HCT116 (cell line): ENCODE measurements at regions not wholly inside any gene's neighbourhood (a gene's known extent, or its start where the extent isn't known, plus 50 kb on each side); places are given as distances from the start of the nearest gene placed in this dataset.

Source experiments
- ATAC-seq: fragments of 200-7000 bp; cut with Tn5 transposase; 2 replicates; pipeline ENCODE4 v1.9.1; 2020; ENCODE audit warnings: mild to moderate bottlenecking, moderate library complexity
- BruUV-seq: library from RNA; stranded (reverse); fragments of 400-500 nt; replicated peaks from 2 replicates; lab custom pipeline; 2021; lab: Mats Ljungman, UMichigan
- CTCF ChIA-PET: fragments of 300-600 bp; sonication (Branson Sonifier 250); formaldehyde crosslinking; loops from one replicate; lab custom pipeline; 2021; ENCODE audit warnings: antibody characterized with exemption; lab: Charles Lee
- POLR2A ChIA-PET: fragments of 300-600, 350-600 bp; sonication (Branson Sonifier 250); formaldehyde crosslinking; loops from one replicate; lab custom pipeline; 2021; ENCODE audit warnings: antibody characterized with exemption; lab: Charles Lee
- RAD21 ChIA-PET, 2 experiments: fragments of 300-600 bp; sonication (Branson Sonifier 250); formaldehyde crosslinking; loops; one replicate each; lab custom pipeline; 2023; ENCODE audit warnings: low total read pairs in 2 of 2; ENCODE audit not compliant: uncharacterized antibody in 2 of 2, unreplicated experiment in 2 of 2, low non-redundant PET in 1 of 2; lab: Charles Lee
- DNase-seq: peaks from one replicate; pipeline ENCODE4 v3.0.0-alpha.2; 2010; ENCODE audit warnings: low read depth, low spot score
- H2AFZ ChIP-seq: fragments of 200-600 bp; shearing (Covaris generic), sonication (generic); 2 replicates; pipeline ENCODE4 v1.6.1; 2017; ENCODE audit warnings: low read depth, mixed run types, mixed read lengths, antibody characterized with exemption, low read length; ENCODE audit not compliant: poor library complexity, severe bottlenecking
- H3K27ac ChIP-seq: 2 replicates; pipeline ENCODE4 v1.5.1; 2012; ENCODE audit warnings: low read depth, low read length
- H3K27me3 ChIP-seq: fragments of 200-600 bp; sonication (generic); 2 replicates; pipeline ENCODE4 v1.6.1; 2016; ENCODE audit warnings: mixed run types, low read length, mixed read lengths; ENCODE audit not compliant: insufficient read depth
- H3K36me3 ChIP-seq, 2 experiments: fragments of 200-500 bp in 1 of 2; fragments of 200-600 bp in 1 of 2; sonication (Bioruptor generic) in 1 of 2; sonication (generic) in 1 of 2; 2 replicates each; pipeline versions ENCODE4 v1.5.1 to v1.6.1; 2014 to 2016; ENCODE audit warnings: low read length in 2 of 2, inconsistent platforms in 1 of 2, mixed read lengths in 1 of 2, mixed run types in 1 of 2; ENCODE audit not compliant: insufficient read depth in 2 of 2, control insufficient read depth in 1 of 2
- H3K4me1 ChIP-seq, 2 experiments: fragments of 200-600 bp in 1 of 2; sonication (generic) in 1 of 2; 2 replicates each; pipeline versions ENCODE4 v1.5.1 to v1.6.1; 2012 to 2017; ENCODE audit warnings: low read length in 2 of 2, inconsistent platforms in 1 of 2, mild to moderate bottlenecking in 1 of 2, mixed read lengths in 1 of 2, mixed run types in 1 of 2, moderate library complexity in 1 of 2; ENCODE audit not compliant: insufficient read depth in 2 of 2, control insufficient read depth in 1 of 2
- H3K4me2 ChIP-seq: fragments of 200-600 bp; sonication (generic); 2 replicates; pipeline ENCODE4 v1.6.1; 2017; ENCODE audit warnings: mixed run types, low read length, mixed read lengths
- H3K4me3 ChIP-seq, 2 experiments: fragments of 200-600 bp in 1 of 2; sonication (generic) in 1 of 2; replicated peaks in 1 of 2; 2 replicates each; pipeline ENCODE4 v1.5.1; 2011 to 2016; ENCODE audit warnings: low read length in 2 of 2, control low read depth in 1 of 2, low read depth in 1 of 2, mild to moderate bottlenecking in 1 of 2, mixed read lengths in 1 of 2, mixed run types in 1 of 2
- H3K79me2 ChIP-seq: fragments of 200-600 bp; sonication (generic); 2 replicates; pipeline ENCODE4 v1.6.1; 2017; ENCODE audit warnings: mild to moderate bottlenecking, mixed run types, low read length, moderate library complexity, mixed read lengths; ENCODE audit not compliant: insufficient read depth
- H3K9ac ChIP-seq: fragments of 200-600 bp; sonication (generic); 2 replicates; pipeline ENCODE4 v1.6.1; 2016; ENCODE audit warnings: low read length, mixed read lengths
- H3K9me2 ChIP-seq: fragments of 200-600 bp; sonication (generic), shearing (Covaris generic); 2 replicates; pipeline ENCODE4 v1.6.1; 2017; ENCODE audit warnings: mixed run types, mild to moderate bottlenecking, moderate library complexity; ENCODE audit not compliant: insufficient read depth
- H3K9me3 ChIP-seq, 2 experiments: fragments of 200-500 bp in 1 of 2; fragments of 200-600 bp in 1 of 2; sonication (Bioruptor generic) in 1 of 2; sonication (generic) in 1 of 2; 2 replicates each; pipeline ENCODE4 v1.6.1; 2014 to 2017; ENCODE audit warnings: low read length in 2 of 2, mixed read lengths in 2 of 2, inconsistent platforms in 1 of 2, low read depth in 1 of 2, mild to moderate bottlenecking in 1 of 2, mixed run types in 1 of 2, moderate library complexity in 1 of 2; ENCODE audit not compliant: control insufficient read depth in 1 of 2, insufficient read depth in 1 of 2
- H4K20me1 ChIP-seq: fragments of 200-600 bp; sonication (generic), shearing (Covaris generic); 2 replicates; pipeline ENCODE4 v1.6.1; 2017; ENCODE audit warnings: mixed run types, mild to moderate bottlenecking, moderate library complexity; ENCODE audit not compliant: insufficient read depth
- CBX3 ChIP-seq: IDR thresholded peaks from 2 replicates; pipeline ENCODE4 v1.6.1; 2012; ENCODE audit warnings: low read depth
- EGR1 ChIP-seq: IDR thresholded peaks from 2 replicates; pipeline ENCODE4 v1.6.1; 2012; ENCODE audit warnings: low read depth
- FOSL1 ChIP-seq: IDR thresholded peaks from 2 replicates; pipeline ENCODE4 v1.6.1; 2012; ENCODE audit warnings: low read depth
- JUND ChIP-seq: IDR thresholded peaks from 2 replicates; pipeline ENCODE4 v1.6.1; 2012
- POLR2A ChIP-seq: IDR thresholded peaks from 2 replicates; pipeline ENCODE4 v1.7.0; 2011; ENCODE audit warnings: borderline replicate concordance; ENCODE audit not compliant: insufficient read depth, insufficient read length; ENCODE audit errors: extremely low read depth
- POLR2AphosphoS5 ChIP-seq: IDR thresholded peaks from 2 replicates; pipeline ENCODE4 v1.6.1; 2011; ENCODE audit warnings: mild to moderate bottlenecking, low read depth, low read length, moderate library complexity
- SRF ChIP-seq: IDR thresholded peaks from 2 replicates; pipeline ENCODE4 v1.6.1; 2012; ENCODE audit warnings: low read depth
- YY1 ChIP-seq: IDR thresholded peaks from 2 replicates; pipeline ENCODE4 v1.6.1; 2011; ENCODE audit warnings: low read length, low read depth, moderate library complexity, mild to moderate bottlenecking; ENCODE audit not compliant: insufficient replicate concordance; ENCODE audit errors: extremely low read depth
- ZFX ChIP-seq: fragments of 450-650 bp; IDR thresholded peaks from 2 replicates; pipeline ENCODE4 v1.6.1; 2017
- intact Hi-C: fragments of 100-400 bp; cut with micrococcal nuclease; formaldehyde crosslinking; loops from 2 replicates; pipeline ENCODE4 v1.10.0; 2022
- TF ChIP-seq, protein P1 (sequence below): IDR thresholded peaks from 2 replicates; pipeline ENCODE4 v1.6.1; 2012
- TF ChIP-seq, protein P2 (sequence below): IDR thresholded peaks from 2 replicates; pipeline ENCODE4 v1.6.1; 2012

DNA sequence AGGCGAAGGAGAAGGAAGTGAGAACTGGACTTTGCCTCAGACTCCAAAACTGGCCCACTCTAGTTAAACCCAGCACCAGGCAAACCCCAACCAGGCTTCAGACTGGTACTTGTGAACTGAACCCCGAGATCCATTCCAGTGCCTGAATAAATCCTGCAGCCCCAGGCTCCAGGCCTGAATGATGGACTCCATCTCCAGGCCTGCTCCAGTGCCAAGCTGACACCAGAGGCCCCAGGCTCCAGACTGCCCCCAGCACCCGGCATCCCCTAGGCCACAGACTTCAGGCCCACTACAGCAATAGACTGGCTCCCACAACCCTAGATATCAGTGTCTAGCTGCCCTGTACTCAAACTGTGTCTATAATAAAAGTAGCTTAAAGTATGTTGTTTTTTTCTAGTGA, 406.8 kb downstream of the FAM181B start:
- no peak for DNase-seq
- no peak for TF ChIP-seq JUND
- no peak for TF ChIP-seq POLR2AphosphoS5
- TF ChIP-seq POLR2A = no peak
- no peak for TF ChIP-seq SRF
- no peak for TF ChIP-seq EGR1
- TF ChIP-seq, protein P1, sequence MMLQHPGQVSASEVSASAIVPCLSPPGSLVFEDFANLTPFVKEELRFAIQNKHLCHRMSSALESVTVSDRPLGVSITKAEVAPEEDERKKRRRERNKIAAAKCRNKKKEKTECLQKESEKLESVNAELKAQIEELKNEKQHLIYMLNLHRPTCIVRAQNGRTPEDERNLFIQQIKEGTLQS = no peak
- no peak for TF ChIP-seq YY1
- no peak for TF ChIP-seq CBX3
- TF ChIP-seq, protein P2, sequence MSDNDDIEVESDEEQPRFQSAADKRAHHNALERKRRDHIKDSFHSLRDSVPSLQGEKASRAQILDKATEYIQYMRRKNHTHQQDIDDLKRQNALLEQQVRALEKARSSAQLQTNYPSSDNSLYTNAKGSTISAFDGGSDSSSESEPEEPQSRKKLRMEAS = no peak
- TF ChIP-seq ZFX = no peak
- TF ChIP-seq FOSL1 = no peak
- H3K9me3 ChIP-seq = peaks cover 12 to 13% of the 10 kb centered on the region in 2 experiments; a peak in 3 of 4 replicates
- H3K27ac ChIP-seq = no peak overlapping the region
- no peaks in the 10 kb centered on the region for H3K36me3 ChIP-seq
- POLR2A ChIA-PET = no interaction called here
- H4K20me1 ChIP-seq = no peaks in the 10 kb centered on the region
- BruUV-seq = no TSS peak
- H2AFZ ChIP-seq = no peak overlapping the region
- no peaks in the 10 kb centered on the region for H3K9me2 ChIP-seq
- intact Hi-C loops = no loop called here
- CTCF ChIA-PET = no interaction called here
- no peak overlapping the region for H3K9ac ChIP-seq
- no peak overlapping the region for H3K4me3 ChIP-seq
- no peak for ATAC-seq
- H3K79me2 ChIP-seq = no peaks in the 10 kb centered on the region
- H3K27me3 ChIP-seq = no peaks in the 10 kb centered on the region
- RAD21 ChIA-PET = no interaction called here
- H3K4me2 ChIP-seq = no peak overlapping the region
- H3K4me1 ChIP-seq = no peaks in the 10 kb centered on the region

DNA sequence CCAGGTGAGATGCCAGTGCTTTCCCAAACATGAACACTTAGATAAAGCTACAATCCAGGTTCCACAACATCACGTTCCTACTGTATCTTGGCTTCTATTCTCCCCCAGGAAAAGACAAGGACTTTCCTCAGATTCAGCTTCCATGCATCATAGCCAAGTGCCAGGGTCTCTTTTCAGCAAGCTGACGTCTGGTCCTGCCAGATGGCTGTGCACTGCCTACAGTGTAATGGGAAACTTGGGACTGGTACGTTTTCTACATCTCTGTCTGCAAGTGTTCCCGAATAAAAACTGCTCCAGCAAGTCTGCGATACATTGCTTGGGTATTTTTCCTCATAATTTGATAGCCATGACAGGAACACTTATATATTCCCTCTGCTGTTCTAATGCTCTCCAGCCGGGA, 412.5 kb downstream of the FAM181B start:
- peaks cover 4% of the 10 kb centered on the region in 2 experiments; a peak in 2 of 4 replicates for H3K9me3 ChIP-seq
- no peak overlapping the region for H3K27ac ChIP-seq
- no peak overlapping the region for H3K4me3 ChIP-seq
- BruUV-seq = no TSS peak
- H3K79me2 ChIP-seq = no peaks in the 10 kb centered on the region
- H3K27me3 ChIP-seq = no peaks in the 10 kb centered on the region
- CTCF ChIA-PET = no interaction called here
- H3K4me2 ChIP-seq = no peak overlapping the region
- POLR2A ChIA-PET = no interaction called here
- no peaks in the 10 kb centered on the region for H4K20me1 ChIP-seq
- RAD21 ChIA-PET = no interaction called here
- no peaks in the 10 kb centered on the region for H3K4me1 ChIP-seq
- no peak overlapping the region for H2AFZ ChIP-seq
- no peaks in the 10 kb centered on the region for H3K36me3 ChIP-seq
- no peak for ATAC-seq
- H3K9ac ChIP-seq = no peak overlapping the region
- TF ChIP-seq CBX3 = no peak
- no peak for TF ChIP-seq ZFX
- TF ChIP-seq, all 23 proteins: peak for 0
- no peak for DNase-seq
- intact Hi-C loops = no loop called here
- H3K9me2 ChIP-seq = no peaks in the 10 kb centered on the region
